ENCODE measurements at regions not wholly inside any gene's neighbourhood (a gene's known extent, or its start where the extent isn't known, plus 50 kb on each side); places are given as distances from the start of the nearest gene placed in this dataset.
"Not testable (repeated sequence)": the region's sequence is repeated elsewhere in the genome, so short reads cannot be mapped to it uniquely, and the experiment has no call there.

- TF ChIP-seq CTCF (optimal IDR thresholded peaks at IDR 0.05 in 1 of 3, IDR thresholded peaks at IDR 0.05 in 1 of 3, conservative IDR thresholded peaks at IDR 0.05 in 1 of 3; ENCODE audit: extremely low read depth in 1 of 3, insufficient read depth in 2 of 3, low read length in 3 of 3); EZH2 (IDR thresholded peaks at IDR 0.05; ENCODE audit: low read length): not testable (repeated sequence)
Observed at GRCh38 chr6:94137178-94137577, 717.8 kb upstream of the EPHA7 start.
